SH-SY5Y (cell line): ENCODE measurements at regions not wholly inside any gene's neighbourhood (a gene's known extent, or its start where the extent isn't known, plus 50 kb on each side); places are given as distances from the start of the nearest gene placed in this dataset.

Experiments
- GATA2 ChIP-seq: IDR thresholded peaks from 2 replicates; pipeline ENCODE4 v1.6.1; 2011; ENCODE audit warnings: mild to moderate bottlenecking, low read depth, low read length
- GATA3 ChIP-seq: IDR thresholded peaks from 2 replicates; pipeline ENCODE4 v1.6.1; 2011; ENCODE audit warnings: low read depth, mild to moderate bottlenecking, low read length, moderate library complexity

GRCh38 chr1:55490547-55490946 is 275.4 kb upstream of the USP24 start:
- TF ChIP-seq GATA2 (no peak), GATA3 (no peak)
